Activated naive CD8-positive, alpha-beta T cell treated with anti-CD3 and anti-CD28 coated beads, Interleukin-2, amount 10 ng/mL, durations not matched to agents 7 days and 5 days (primary cell): ENCODE measurements at regions not wholly inside any gene's neighbourhood (a gene's known extent, or its start where the extent isn't known, plus 50 kb on each side); places are given as distances from the start of the nearest gene placed in this dataset.

Experiments
- ATAC-seq: fragments of 150-1000 bp; cut with Tn5 transposase; one replicate; pipeline ENCODE4 v1.10.0; 2021; ENCODE audit warnings: low read depth, moderate library complexity
- POLR2A ChIA-PET: fragments of 350-600 bp; sonication (Branson Sonifier 250); formaldehyde crosslinking; loops from one replicate; lab custom pipeline; 2021; ENCODE audit warnings: antibody characterized with exemption; lab: Charles Lee
- DNase-seq: peaks from one replicate; pipeline ENCODE4 v3.0.0; 2021
- H3K27ac Mint-ChIP-seq: one replicate; pipeline ENCODE4 v1.8.0; 2022; ENCODE audit warnings: mild to moderate bottlenecking, mixed read lengths
- H3K27me3 Mint-ChIP-seq: one replicate; pipeline ENCODE4 v1.8.0; 2022; ENCODE audit warnings: mild to moderate bottlenecking, moderate library complexity, mixed read lengths
- H3K36me3 Mint-ChIP-seq: one replicate; pipeline ENCODE4 v1.8.0; 2021; ENCODE audit warnings: mild to moderate bottlenecking, mixed read lengths
- H3K4me1 Mint-ChIP-seq: one replicate; pipeline ENCODE4 v1.8.0; 2021; ENCODE audit warnings: mixed read lengths
- H3K4me3 Mint-ChIP-seq: one replicate; pipeline ENCODE4 v1.8.0; 2022; ENCODE audit warnings: mild to moderate bottlenecking, moderate library complexity, mixed read lengths
- H3K9me3 Mint-ChIP-seq: one replicate; pipeline ENCODE4 v1.8.0; 2021; ENCODE audit warnings: mixed read lengths

DNA sequence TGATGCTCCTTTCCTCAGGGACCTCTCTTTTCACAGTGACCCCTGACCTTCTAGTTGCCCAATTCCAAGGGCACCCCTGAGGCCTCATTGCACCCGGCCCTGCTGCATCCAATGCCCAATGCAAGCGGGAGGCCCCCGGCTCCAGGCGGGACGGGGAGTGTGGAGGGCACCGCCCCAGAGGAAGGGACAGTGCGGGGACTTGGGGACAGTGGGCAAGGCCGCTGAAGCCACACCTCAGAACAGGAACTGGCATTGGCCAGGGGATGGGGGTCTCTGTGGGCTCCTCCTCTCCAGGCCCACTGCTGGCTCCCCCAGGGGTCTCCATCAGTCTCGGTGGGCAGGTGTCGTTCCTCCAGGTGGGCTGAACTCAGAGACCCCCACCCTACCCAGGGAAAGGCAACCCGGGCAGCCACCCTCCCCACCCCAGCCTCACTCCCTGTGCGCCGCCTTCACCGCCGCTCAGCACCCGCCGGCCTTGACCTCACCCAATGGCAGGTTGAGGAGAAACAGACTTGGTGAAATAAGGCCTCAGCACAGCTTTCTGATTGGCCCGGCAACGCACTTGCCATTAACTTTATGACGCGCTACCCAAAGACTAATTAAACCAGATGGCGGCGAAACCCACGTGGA lies 1312.0 kb downstream of the BRD1 start:
- H3K9me3 Mint-ChIP-seq, result no peaks in the 10 kb centered on the region
- no peak overlapping the region for H3K27ac Mint-ChIP-seq
- H3K4me3 Mint-ChIP-seq, result no peak overlapping the region
- POLR2A ChIA-PET, result no interaction called here
- ATAC-seq, result no peak
- no peaks in the 10 kb centered on the region for H3K36me3 Mint-ChIP-seq
- no peak for DNase-seq
- no peaks in the 10 kb centered on the region for H3K4me1 Mint-ChIP-seq
- H3K27me3 Mint-ChIP-seq, result no peaks in the 10 kb centered on the region

DNA sequence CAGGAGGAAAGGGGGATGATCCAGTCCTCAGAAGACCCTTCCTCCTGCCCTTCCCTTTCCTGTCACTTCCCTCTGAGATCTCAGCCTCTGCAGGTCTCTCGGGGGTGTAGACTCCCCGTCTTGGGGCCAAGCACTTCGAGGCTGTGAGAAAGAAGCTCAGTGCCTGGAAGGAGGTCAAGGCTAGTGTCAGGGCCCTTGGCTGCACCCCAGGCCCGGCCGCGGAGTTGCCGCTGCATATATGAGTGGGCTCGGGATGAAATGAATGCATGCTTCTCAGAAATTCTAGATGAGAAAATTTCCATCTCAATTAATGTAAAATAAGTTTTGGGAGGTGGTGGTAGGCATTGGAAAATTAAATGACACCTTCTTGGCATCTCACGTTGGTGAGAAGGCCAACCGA lies 1313.7 kb downstream of the BRD1 start:
- Mint-ChIP-seq H3K27me3 (no peaks in the 10 kb centered on the region), H3K4me3 (no peak overlapping the region)

DNA sequence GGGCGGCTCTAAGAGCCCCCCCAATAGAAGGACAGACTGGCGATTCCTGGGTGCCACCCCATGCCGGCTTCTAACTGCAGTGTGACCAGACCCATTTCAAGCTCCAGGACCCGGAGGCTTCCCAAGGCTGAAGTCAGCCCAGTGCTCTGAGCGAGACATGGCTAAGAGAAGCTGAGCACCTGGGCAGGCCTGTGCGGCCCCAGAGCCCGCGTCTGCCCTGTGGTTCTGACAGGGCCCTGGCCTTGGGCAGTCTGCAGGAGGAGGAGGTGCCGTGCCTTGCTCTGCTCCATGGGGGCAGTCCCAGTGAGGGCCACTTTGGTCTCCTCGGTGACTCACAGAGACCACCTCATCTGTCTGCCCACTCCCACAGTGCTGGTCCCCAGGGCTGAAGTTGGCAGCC lies 1314.2 kb downstream of the BRD1 start:
- Mint-ChIP-seq H3K27ac (no peak overlapping the region), H3K9me3 (no peaks in the 10 kb centered on the region), H3K4me1 (no peaks in the 10 kb centered on the region), H3K4me3 (no peak overlapping the region), H3K27me3 (no peaks in the 10 kb centered on the region), H3K36me3 (no peaks in the 10 kb centered on the region)
- DNase-seq (no peak), ATAC-seq (no peak)
- POLR2A ChIA-PET, result no interaction called here

More for the DNA sequence above, 1313.7 kb downstream of the BRD1 start:
- Mint-ChIP-seq H3K9me3 (no peaks in the 10 kb centered on the region), H3K27ac (no peak overlapping the region), H3K36me3 (no peaks in the 10 kb centered on the region), H3K4me1 (no peaks in the 10 kb centered on the region)
- POLR2A ChIA-PET, result no interaction called here
- ATAC-seq (no peak), DNase-seq (no peak)

- Mint-ChIP-seq H3K27me3 (no peaks in the 10 kb centered on the region), H3K4me1 (no peaks in the 10 kb centered on the region), H3K9me3 (no peaks in the 10 kb centered on the region), H3K36me3 (no peaks in the 10 kb centered on the region), H3K4me3 (no peak overlapping the region), H3K27ac (no peak overlapping the region)
- DNase-seq, result no peak
- POLR2A ChIA-PET, result no interaction called here
- no peak for ATAC-seq
Observed at GRCh38 chr22:48511781-48512327, 1315.8 kb downstream of the BRD1 start.

- H3K27me3 Mint-ChIP-seq, result no peaks in the 10 kb centered on the region
Observed at GRCh38 chr22:48511211-48511610, 1316.5 kb downstream of the BRD1 start.

DNA sequence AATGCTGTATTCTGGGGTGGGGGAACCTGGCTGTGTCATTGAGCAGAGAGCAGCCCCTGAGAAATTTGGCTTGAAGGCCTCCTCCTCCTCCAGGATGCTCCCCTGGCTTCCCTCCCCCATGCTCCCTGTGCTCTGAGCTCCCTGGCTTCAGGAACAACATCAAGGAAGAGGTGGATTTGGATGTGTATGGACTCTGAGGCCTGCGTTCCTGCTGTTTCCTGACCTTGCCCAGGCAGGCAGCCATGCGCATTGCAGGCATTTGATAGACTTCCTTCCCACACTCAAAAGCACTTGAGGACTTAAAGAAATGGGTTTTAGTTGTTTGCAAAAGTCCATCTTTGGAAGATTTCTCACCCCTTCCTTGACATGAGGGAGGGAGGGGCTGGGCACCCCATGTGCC lies 1317.1 kb downstream of the BRD1 start:
- H3K36me3 Mint-ChIP-seq, result no peaks in the 10 kb centered on the region
- ATAC-seq, result no peak
- POLR2A ChIA-PET, result no interaction called here

More at GRCh38 chr22:48511211-48511610, 1316.5 kb downstream of the BRD1 start:
- POLR2A ChIA-PET, result no interaction called here
- no peak overlapping the region for H3K4me3 Mint-ChIP-seq
- no peaks in the 10 kb centered on the region for H3K36me3 Mint-ChIP-seq
- ATAC-seq (no peak), DNase-seq (no peak)
- no peaks in the 10 kb centered on the region for H3K4me1 Mint-ChIP-seq
- H3K27ac Mint-ChIP-seq, result no peak overlapping the region
- H3K9me3 Mint-ChIP-seq, result no peaks in the 10 kb centered on the region

GRCh38 chr22:48507595-48508350 lies 1319.9 kb downstream of the BRD1 start:
- Mint-ChIP-seq H3K4me1 (no peaks in the 10 kb centered on the region), H3K27me3 (no peaks in the 10 kb centered on the region), H3K27ac (no peak overlapping the region), H3K36me3 (no peaks in the 10 kb centered on the region), H3K4me3 (no peak overlapping the region), H3K9me3 (no peaks in the 10 kb centered on the region)
- ATAC-seq, result no peak
- POLR2A ChIA-PET, result no interaction called here
- DNase-seq, result no peak

More for the DNA sequence above, 1317.1 kb downstream of the BRD1 start:
- Mint-ChIP-seq H3K4me1 (no peaks in the 10 kb centered on the region), H3K9me3 (no peaks in the 10 kb centered on the region), H3K27me3 (no peaks in the 10 kb centered on the region), H3K27ac (no peak overlapping the region), H3K4me3 (no peak overlapping the region)
- no peak for DNase-seq

GRCh38 chr22:48507171-48507570 lies 1320.5 kb downstream of the BRD1 start:
- H3K4me3 Mint-ChIP-seq, result no peak overlapping the region
- no peaks in the 10 kb centered on the region for H3K9me3 Mint-ChIP-seq
- POLR2A ChIA-PET, result no interaction called here
- H3K27me3 Mint-ChIP-seq, result no peaks in the 10 kb centered on the region
- H3K36me3 Mint-ChIP-seq, result no peaks in the 10 kb centered on the region
- H3K27ac Mint-ChIP-seq, result no peak overlapping the region
- DNase-seq, result no peak
- no peaks in the 10 kb centered on the region for H3K4me1 Mint-ChIP-seq
- no peak for ATAC-seq

DNA sequence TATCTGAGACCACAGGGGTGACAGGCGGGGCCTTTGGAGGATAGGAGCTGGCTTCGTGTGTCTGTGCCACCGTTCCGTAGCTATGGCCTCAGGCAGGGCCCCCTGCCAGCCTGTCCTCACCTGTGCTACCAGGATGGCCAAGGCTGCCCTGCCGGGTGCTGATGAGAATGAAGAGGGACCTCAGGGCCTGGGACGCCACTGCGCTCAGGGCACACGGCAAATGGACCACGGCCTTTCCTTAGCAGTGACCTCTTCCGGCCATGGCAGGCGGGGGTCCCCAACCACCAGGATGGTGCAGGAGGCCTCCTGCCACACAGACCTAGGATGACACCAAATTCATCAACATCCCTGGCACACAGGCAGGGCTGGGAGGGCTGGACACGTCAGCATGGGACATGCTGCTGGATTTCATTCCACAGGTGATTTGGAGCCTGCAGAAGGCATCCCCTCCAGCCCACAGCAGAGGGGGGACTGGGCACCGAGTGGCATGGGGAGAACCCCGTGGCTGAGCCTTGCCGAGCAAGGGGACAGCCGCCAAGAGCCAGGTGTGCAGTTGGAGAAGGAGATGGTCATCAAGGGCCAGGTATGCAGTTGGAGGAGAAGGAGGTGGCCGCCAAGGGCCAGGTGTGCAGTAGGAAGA lies 1321.0 kb downstream of the BRD1 start:
- no peak for DNase-seq
- no peak overlapping the region for H3K4me3 Mint-ChIP-seq
- no peaks in the 10 kb centered on the region for H3K9me3 Mint-ChIP-seq
- H3K36me3 Mint-ChIP-seq, result no peaks in the 10 kb centered on the region
- H3K27ac Mint-ChIP-seq, result no peak overlapping the region
- POLR2A ChIA-PET, result no interaction called here
- no peaks in the 10 kb centered on the region for H3K27me3 Mint-ChIP-seq
- no peak for ATAC-seq
- no peaks in the 10 kb centered on the region for H3K4me1 Mint-ChIP-seq

DNA sequence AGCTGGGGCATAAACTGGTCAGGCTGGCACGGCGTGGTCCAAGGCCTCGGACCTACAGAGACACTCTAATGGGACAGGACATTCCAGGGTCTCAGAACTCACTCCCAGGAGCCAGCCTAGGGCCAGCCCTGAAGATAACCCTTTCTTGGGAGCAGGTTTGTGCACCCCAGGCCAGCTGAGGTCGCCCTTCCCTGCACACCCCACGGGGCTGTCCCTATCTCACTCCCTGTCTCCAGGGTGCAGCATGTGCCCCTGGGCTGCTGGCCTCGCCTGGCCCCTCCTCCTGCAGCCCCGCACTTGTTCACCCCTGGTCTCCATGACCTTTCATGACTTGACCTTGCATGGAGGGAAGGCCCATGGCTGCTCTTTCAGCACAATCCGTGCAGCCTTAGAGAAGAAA lies 1321.8 kb downstream of the BRD1 start:
- Mint-ChIP-seq H3K4me3 (no peak overlapping the region), H3K4me1 (no peaks in the 10 kb centered on the region), H3K27ac (no peak overlapping the region), H3K36me3 (no peaks in the 10 kb centered on the region), H3K9me3 (no peaks in the 10 kb centered on the region), H3K27me3 (no peaks in the 10 kb centered on the region)
- DNase-seq, result no peak
- POLR2A ChIA-PET, result no interaction called here
- ATAC-seq, result no peak

DNA sequence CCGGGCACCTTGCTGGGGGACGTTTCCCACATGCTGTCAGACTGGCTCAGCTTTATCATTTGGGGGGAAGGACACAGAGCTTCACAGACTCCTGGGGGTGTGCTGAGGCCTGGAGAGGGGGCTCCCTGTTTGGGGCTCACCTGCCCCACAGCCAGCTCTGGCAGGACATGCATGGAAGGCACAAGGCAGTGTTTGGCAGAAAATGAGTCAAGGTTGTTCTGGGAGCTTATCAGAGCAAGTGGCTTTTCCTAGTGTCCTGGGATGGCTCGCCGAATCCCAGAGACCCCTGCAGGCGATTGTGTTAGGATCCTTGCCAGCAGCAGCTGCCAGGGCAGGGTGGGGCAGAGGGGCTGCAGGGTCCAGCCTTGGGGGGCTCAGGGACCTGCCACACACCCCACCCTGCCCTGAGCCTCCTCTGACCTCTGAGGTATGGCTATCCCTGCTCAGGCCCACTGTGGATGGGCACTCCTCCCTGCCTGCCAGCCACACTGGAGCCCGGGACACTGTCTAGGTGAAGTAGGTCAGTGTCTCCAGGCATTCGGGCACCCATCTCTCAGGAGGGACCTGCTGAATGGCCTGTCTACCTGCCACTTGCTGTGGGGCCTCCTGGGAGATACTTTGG lies 1323.0 kb downstream of the BRD1 start:
- ATAC-seq (no peak), DNase-seq (no peak)
- POLR2A ChIA-PET, result no interaction called here
- no peaks in the 10 kb centered on the region for H3K4me1 Mint-ChIP-seq
- H3K36me3 Mint-ChIP-seq, result no peaks in the 10 kb centered on the region
- no peak overlapping the region for H3K4me3 Mint-ChIP-seq
- no peak overlapping the region for H3K27ac Mint-ChIP-seq
- no peaks in the 10 kb centered on the region for H3K9me3 Mint-ChIP-seq
- H3K27me3 Mint-ChIP-seq, result no peaks in the 10 kb centered on the region

- H3K4me3 Mint-ChIP-seq, result no peak overlapping the region
- H3K27me3 Mint-ChIP-seq, result no peaks in the 10 kb centered on the region
- no peaks in the 10 kb centered on the region for H3K4me1 Mint-ChIP-seq
- no peaks in the 10 kb centered on the region for H3K36me3 Mint-ChIP-seq
- POLR2A ChIA-PET, result no interaction called here
- DNase-seq (no peak), ATAC-seq (no peak)
- H3K9me3 Mint-ChIP-seq, result no peaks in the 10 kb centered on the region
- H3K27ac Mint-ChIP-seq, result no peak overlapping the region
Observed at GRCh38 chr22:48503876-48504275, 1323.8 kb downstream of the BRD1 start.

- DNase-seq, result no peak
Observed at GRCh38 chr22:48503035-48503625, 1324.5 kb downstream of the BRD1 start.

More at GRCh38 chr22:48503035-48503625, 1324.5 kb downstream of the BRD1 start:
- POLR2A ChIA-PET, result no interaction called here
- ATAC-seq, result no peak
- Mint-ChIP-seq H3K9me3 (no peaks in the 10 kb centered on the region), H3K4me1 (no peaks in the 10 kb centered on the region), H3K27ac (no peak overlapping the region), H3K4me3 (no peak overlapping the region), H3K27me3 (no peaks in the 10 kb centered on the region), H3K36me3 (no peaks in the 10 kb centered on the region)
